ENCODE measurements at regions not wholly inside any gene's neighbourhood (a gene's known extent, or its start where the extent isn't known, plus 50 kb on each side); places are given as distances from the start of the nearest gene placed in this dataset.

GRCh38 chr17:52227926-52228325 lies 69.4 kb upstream of the CA10 start:
- TF ChIP-seq CTCF (IDR thresholded peaks at IDR 0.05; ENCODE audit: low read depth, low read length) (no peak), POLR2A (IDR thresholded peaks at IDR 0.05; ENCODE audit: extremely low read depth, insufficient read length) (no peak)
